ENCODE measurements at regions not wholly inside any gene's neighbourhood (a gene's known extent, or its start where the extent isn't known, plus 50 kb on each side); places are given as distances from the start of the nearest gene placed in this dataset.

DNA sequence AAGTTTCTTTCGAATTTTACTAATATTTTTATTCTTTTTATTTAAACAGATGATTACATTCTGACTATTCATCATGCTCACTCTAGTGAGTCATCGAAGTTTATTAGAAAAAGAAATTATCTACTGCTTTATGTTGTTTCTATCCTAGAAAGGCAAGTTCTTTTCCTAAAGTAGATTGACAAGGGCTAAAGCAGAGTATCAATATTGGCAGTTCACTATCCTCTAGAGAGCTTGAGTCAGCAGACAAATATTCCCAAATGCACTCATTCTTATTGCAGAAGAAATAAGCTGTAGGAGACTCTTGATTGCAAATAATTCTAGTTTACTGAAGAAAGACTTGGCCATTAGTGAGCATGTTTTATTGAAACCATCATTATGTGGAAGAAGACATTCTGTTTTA, 911.8 kb downstream of the CENPC start:
- no peaks in the 10 kb centered on the region for H3K36me3 ChIP-seq (ENCODE audit: control insufficient read depth in 4 of 4, insufficient read depth in 4 of 4, low read length in 4 of 4)
- no peak overlapping the region for H3K4me3 ChIP-seq
- no peak overlapping the region for H3K9ac ChIP-seq (ENCODE audit: insufficient read depth in 1 of 2, low read length in 2 of 2)
- no peaks in the 10 kb centered on the region for H3K27me3 ChIP-seq (ENCODE audit: control insufficient read depth in 3 of 3, insufficient read depth in 3 of 3, low read length in 2 of 3)
- no peak for TF ChIP-seq CTCF (IDR thresholded peaks at IDR 0.05; ENCODE audit: control extremely low read depth, extremely low read depth)
- H3K9me3 ChIP-seq (ENCODE audit: control insufficient read depth in 4 of 4, insufficient read depth in 3 of 4, low read length in 3 of 4), result peaks cover 0 to 2% (median 0%) of the 10 kb centered on the region in 4 donors
- no peaks in the 10 kb centered on the region for H3K4me1 ChIP-seq (ENCODE audit: control insufficient read depth in 5 of 5, insufficient read depth in 5 of 5, low read length in 5 of 5)
- DNase-seq (no peak), ATAC-seq (ENCODE audit: insufficient read depth, low FRiP score) (no peak)
- WGBS, 2 donors, result 85 to 89% methylated on average over 2 of the region's 2 CpGs
- no peak overlapping the region for H3K27ac ChIP-seq (ENCODE audit: low read depth in 1 of 2, low read length in 1 of 2)

DNA sequence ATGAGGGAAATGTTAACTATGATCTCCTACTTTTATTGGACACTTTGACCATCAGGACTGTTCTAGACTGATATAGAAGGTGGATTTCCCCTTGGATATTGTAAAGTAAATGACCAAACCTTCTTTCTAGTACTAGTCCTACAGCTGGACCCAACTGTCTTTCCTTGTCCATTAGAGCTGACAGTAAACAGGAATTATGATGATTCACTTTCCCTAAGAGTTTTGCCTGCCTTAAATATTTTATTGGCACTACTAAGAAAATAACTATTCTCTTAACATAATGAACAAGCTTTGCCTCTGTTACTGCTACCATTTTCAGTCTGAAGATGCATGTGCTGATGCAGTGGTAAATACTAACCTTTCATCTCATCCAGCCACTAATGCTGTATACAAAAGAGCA, 915.4 kb downstream of the CENPC start:
- ATAC-seq (ENCODE audit: insufficient read depth, low FRiP score), result no peak
- no peak overlapping the region for H3K27ac ChIP-seq (ENCODE audit: low read depth in 1 of 2, low read length in 1 of 2)
- no peak overlapping the region for H3K9ac ChIP-seq (ENCODE audit: insufficient read depth in 1 of 2, low read length in 2 of 2)
- no peaks in the 10 kb centered on the region for H3K27me3 ChIP-seq (ENCODE audit: control insufficient read depth in 3 of 3, insufficient read depth in 3 of 3, low read length in 2 of 3)
- no peaks in the 10 kb centered on the region for H3K4me1 ChIP-seq (ENCODE audit: control insufficient read depth in 5 of 5, insufficient read depth in 5 of 5, low read length in 5 of 5)
- DNase-seq, result no peak
- H3K4me3 ChIP-seq, result no peak overlapping the region
- TF ChIP-seq CTCF (IDR thresholded peaks at IDR 0.05; ENCODE audit: control extremely low read depth, extremely low read depth), result no peak
- no peaks in the 10 kb centered on the region for H3K36me3 ChIP-seq (ENCODE audit: control insufficient read depth in 4 of 4, insufficient read depth in 4 of 4, low read length in 4 of 4)
- H3K9me3 ChIP-seq (ENCODE audit: control insufficient read depth in 4 of 4, insufficient read depth in 3 of 4, low read length in 3 of 4), result peaks cover 0 to 2% (median 0%) of the 10 kb centered on the region in 4 donors

DNA sequence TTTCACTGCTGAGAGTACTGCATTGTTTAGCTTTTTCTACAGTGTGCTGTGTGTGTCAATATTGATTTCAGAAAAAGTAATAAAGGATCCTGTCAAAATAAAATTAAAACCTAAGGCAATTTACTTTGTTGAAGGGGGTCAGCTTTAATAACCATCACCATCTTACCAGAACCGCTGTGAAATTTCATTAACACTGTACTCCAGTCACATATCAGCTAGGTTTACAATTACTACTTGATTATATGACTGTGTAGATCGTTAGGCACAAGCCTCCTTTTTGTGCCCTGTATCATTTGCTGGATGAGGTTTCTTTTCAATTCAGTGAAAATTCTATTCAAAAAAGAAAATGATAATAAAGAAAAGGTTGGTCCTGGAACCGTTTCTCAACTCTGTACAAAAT, 917.2 kb downstream of the CENPC start:
- no peak for DNase-seq
- TF ChIP-seq CTCF (IDR thresholded peaks at IDR 0.05; ENCODE audit: control extremely low read depth, extremely low read depth), result no peak
- ATAC-seq (ENCODE audit: insufficient read depth, low FRiP score), result no peak
- Histone ChIP-seq H3K9me3 (ENCODE audit: control insufficient read depth in 4 of 4, insufficient read depth in 3 of 4, low read length in 3 of 4) (peaks cover 0 to 4% (median 2%) of the 10 kb centered on the region in 4 donors), H3K9ac (ENCODE audit: insufficient read depth in 1 of 2, low read length in 2 of 2) (no peak overlapping the region), H3K4me3 (no peak overlapping the region), H3K36me3 (ENCODE audit: control insufficient read depth in 4 of 4, insufficient read depth in 4 of 4, low read length in 4 of 4) (no peaks in the 10 kb centered on the region), H3K4me1 (ENCODE audit: control insufficient read depth in 5 of 5, insufficient read depth in 5 of 5, low read length in 5 of 5) (no peaks in the 10 kb centered on the region), H3K27me3 (ENCODE audit: control insufficient read depth in 3 of 3, insufficient read depth in 3 of 3, low read length in 2 of 3) (no peaks in the 10 kb centered on the region), H3K27ac (ENCODE audit: low read depth in 1 of 2, low read length in 1 of 2) (no peak overlapping the region)
- 64 to 74% methylated on average over 3 of the region's 3 CpGs for WGBS, 2 donors

DNA sequence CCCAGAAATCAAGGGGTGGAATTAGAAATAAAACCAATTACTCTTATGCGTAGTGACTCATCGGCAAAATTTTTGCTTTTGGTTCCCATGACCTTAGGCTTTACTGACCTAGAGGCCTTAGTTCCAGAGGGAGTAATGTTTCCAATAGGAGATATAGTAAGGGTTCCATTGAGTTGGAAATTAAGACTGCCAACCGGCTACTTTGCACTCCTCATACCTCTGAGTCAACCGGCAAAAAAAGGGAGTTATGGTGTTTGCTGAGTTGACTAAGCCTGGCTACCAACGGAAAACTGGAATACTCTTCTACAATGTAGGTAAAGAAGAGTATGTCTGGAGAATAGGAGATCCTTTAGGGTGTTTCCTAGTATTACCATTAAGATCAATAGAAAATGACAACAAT, 919.8 kb downstream of the CENPC start:
- TF ChIP-seq CTCF (IDR thresholded peaks at IDR 0.05; ENCODE audit: control extremely low read depth, extremely low read depth), result no peak
- H3K27ac ChIP-seq (ENCODE audit: low read depth in 1 of 2, low read length in 1 of 2), result no peak overlapping the region
- ATAC-seq (ENCODE audit: insufficient read depth, low FRiP score), result no peak
- H3K27me3 ChIP-seq (ENCODE audit: control insufficient read depth in 3 of 3, insufficient read depth in 3 of 3, low read length in 2 of 3), result no peaks in the 10 kb centered on the region
- no peaks in the 10 kb centered on the region for H3K36me3 ChIP-seq (ENCODE audit: control insufficient read depth in 4 of 4, insufficient read depth in 4 of 4, low read length in 4 of 4)
- no peak overlapping the region for H3K9ac ChIP-seq (ENCODE audit: insufficient read depth in 1 of 2, low read length in 2 of 2)
- H3K4me3 ChIP-seq, result no peak overlapping the region
- 95% methylated on average over 5 of the region's 5 CpGs for WGBS, 2 donors
- H3K4me1 ChIP-seq (ENCODE audit: control insufficient read depth in 5 of 5, insufficient read depth in 5 of 5, low read length in 5 of 5), result no peaks in the 10 kb centered on the region
- DNase-seq, result no peak
- peaks cover 0 to 4% (median 1%) of the 10 kb centered on the region in 4 donors for H3K9me3 ChIP-seq (ENCODE audit: control insufficient read depth in 4 of 4, insufficient read depth in 3 of 4, low read length in 3 of 4)

Measured in lung (tissue), 11 donors.